ENCODE measurements at regions not wholly inside any gene's neighbourhood (a gene's known extent, or its start where the extent isn't known, plus 50 kb on each side); places are given as distances from the start of the nearest gene placed in this dataset.

- Histone ChIP-seq H2BK12ac (ENCODE audit: low read length in 2 of 2) (no peak overlapping the region), H4K8ac (ENCODE audit: low read length) (no peak overlapping the region), H3K4ac (ENCODE audit: low read depth in 1 of 2, low read length in 2 of 2) (no peak overlapping the region), H3K27me3 (ENCODE audit: control insufficient read depth in 1 of 2, insufficient read depth in 1 of 2, low read length in 2 of 2) (no peaks in the 10 kb centered on the region), H2AK5ac (ENCODE audit: low read length, severe bottlenecking) (no peak overlapping the region), H3K4me2 (ENCODE audit: low read length, poor library complexity, severe bottlenecking) (no peak overlapping the region), H2BK5ac (ENCODE audit: low read depth, low read length, poor library complexity, severe bottlenecking) (no peak overlapping the region), H3K18ac (ENCODE audit: low read depth in 1 of 2, low read length in 2 of 2) (no peak overlapping the region), H3K14ac (ENCODE audit: low read length in 2 of 2) (no peak overlapping the region), H2AFZ (ENCODE audit: low read depth, low read length) (no peak overlapping the region), H4K91ac (ENCODE audit: low read length) (no peak overlapping the region), H3K4me1 (ENCODE audit: control insufficient read depth, insufficient read depth, low read depth, low read length) (no peaks in the 10 kb centered on the region), H3K9me3 (ENCODE audit: control insufficient read depth, low read length) (no peaks in the 10 kb centered on the region), H3K27ac (ENCODE audit: low read length, poor library complexity, severe bottlenecking) (no peak overlapping the region), H2BK120ac (ENCODE audit: low read depth, low read length) (no peak overlapping the region), H3K23ac (ENCODE audit: low read length in 2 of 2) (no peak overlapping the region), H2BK15ac (ENCODE audit: low read depth, poor library complexity, severe bottlenecking) (no peak overlapping the region), H3K79me1 (replicated peaks; ENCODE audit: low read length, poor library complexity, severe bottlenecking) (no peaks in the 10 kb centered on the region), H3K36me3 (ENCODE audit: control insufficient read depth in 1 of 2, insufficient read depth in 2 of 2, low read depth in 1 of 2, low read length in 2 of 2) (no peaks in the 10 kb centered on the region), H3K4me3 (ENCODE audit: insufficient read depth in 1 of 2, low read depth in 1 of 2, low read length in 2 of 2) (no peak overlapping the region), H3K9ac (ENCODE audit: low read length) (no peak overlapping the region)
- no peak for DNase-seq
- 91% methylated on average over 25 of the region's 28 CpGs for WGBS
Measured at GRCh38 chr6:170175644-170176135, 115.2 kb downstream of the DLL1 start.

DNA sequence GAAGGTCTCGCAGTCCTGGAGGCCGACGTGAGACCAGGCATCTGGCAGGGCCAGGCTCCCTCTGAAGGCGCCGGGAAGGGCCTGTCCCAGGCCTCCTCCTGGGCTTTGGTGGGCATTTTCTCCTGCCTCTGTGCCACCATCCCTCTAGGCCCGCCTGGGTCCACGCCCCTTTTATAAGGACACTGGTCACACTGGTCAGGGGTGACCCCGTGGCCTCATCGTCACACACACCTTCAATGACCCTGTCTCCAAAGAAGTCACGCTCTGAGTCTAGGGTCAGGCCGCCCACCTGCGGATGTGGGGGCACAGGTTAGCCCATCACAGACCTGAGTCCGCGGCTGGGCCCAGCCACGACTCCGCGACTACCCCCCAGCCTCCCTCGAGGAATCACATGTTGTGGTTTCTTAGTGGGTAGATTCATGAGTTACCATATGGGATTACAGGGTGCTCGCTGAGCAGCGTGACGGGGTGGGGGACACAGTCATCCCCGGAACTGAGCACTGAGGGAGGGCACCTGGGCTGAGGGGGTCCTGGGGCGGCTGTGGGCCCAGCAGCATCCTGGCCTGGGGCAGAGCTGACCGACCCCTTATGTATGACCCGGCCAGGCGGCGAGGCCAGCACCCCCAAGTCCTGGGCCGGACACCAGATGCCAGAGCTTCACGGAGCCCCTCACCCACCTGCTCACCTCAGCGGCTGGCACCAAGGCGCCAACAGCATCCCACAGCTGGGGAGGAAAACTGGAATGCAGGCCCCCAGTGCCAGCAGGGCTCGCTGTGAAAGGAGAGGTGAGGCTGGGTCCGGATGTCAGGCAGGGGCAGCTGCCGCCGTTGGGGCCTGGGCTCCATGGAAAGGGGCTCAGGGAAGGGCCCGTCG lies 115.9 kb downstream of the DLL1 start:
- Histone ChIP-seq H3K27ac (ENCODE audit: low read length, poor library complexity, severe bottlenecking) (no peak overlapping the region), H2BK12ac (ENCODE audit: low read length in 2 of 2) (no peak overlapping the region), H3K4ac (ENCODE audit: low read depth in 1 of 2, low read length in 2 of 2) (no peak overlapping the region), H2AK5ac (ENCODE audit: low read length, severe bottlenecking) (no peak overlapping the region), H2BK5ac (ENCODE audit: low read depth, low read length, poor library complexity, severe bottlenecking) (no peak overlapping the region), H3K14ac (ENCODE audit: low read length in 2 of 2) (no peak overlapping the region), H3K79me1 (replicated peaks; ENCODE audit: low read length, poor library complexity, severe bottlenecking) (no peaks in the 10 kb centered on the region), H2AFZ (ENCODE audit: low read depth, low read length) (no peak overlapping the region), H3K4me2 (ENCODE audit: low read length, poor library complexity, severe bottlenecking) (no peak overlapping the region), H3K27me3 (ENCODE audit: control insufficient read depth in 1 of 2, insufficient read depth in 1 of 2, low read length in 2 of 2) (no peaks in the 10 kb centered on the region), H4K91ac (ENCODE audit: low read length) (no peak overlapping the region), H3K9me3 (ENCODE audit: control insufficient read depth, low read length) (no peaks in the 10 kb centered on the region), H3K23ac (ENCODE audit: low read length in 2 of 2) (no peak overlapping the region), H3K18ac (ENCODE audit: low read depth in 1 of 2, low read length in 2 of 2) (no peak overlapping the region), H3K36me3 (ENCODE audit: control insufficient read depth in 1 of 2, insufficient read depth in 2 of 2, low read depth in 1 of 2, low read length in 2 of 2) (no peaks in the 10 kb centered on the region), H2BK120ac (ENCODE audit: low read depth, low read length) (no peak overlapping the region), H3K4me1 (ENCODE audit: control insufficient read depth, insufficient read depth, low read depth, low read length) (no peaks in the 10 kb centered on the region), H3K4me3 (ENCODE audit: insufficient read depth in 1 of 2, low read depth in 1 of 2, low read length in 2 of 2) (no peak overlapping the region), H4K8ac (ENCODE audit: low read length) (no peak overlapping the region), H2BK15ac (ENCODE audit: low read depth, poor library complexity, severe bottlenecking) (no peak overlapping the region), H3K9ac (ENCODE audit: low read length) (no peak overlapping the region)
- DNase-seq = no peak
- 93% methylated on average over 36 of the region's 37 CpGs for WGBS

- H3K4me3 ChIP-seq (ENCODE audit: insufficient read depth in 1 of 2, low read depth in 1 of 2, low read length in 2 of 2) = no peak overlapping the region
Measured at GRCh38 chr6:170174124-170174770, 116.6 kb downstream of the DLL1 start.

GRCh38 chr6:170173335-170173881 lies 117.5 kb downstream of the DLL1 start:
- no peak overlapping the region for H3K4me2 ChIP-seq (ENCODE audit: low read length, poor library complexity, severe bottlenecking)
- 72% methylated on average over 5 of the region's 5 CpGs for WGBS
- no peak overlapping the region for H2BK5ac ChIP-seq (ENCODE audit: low read depth, low read length, poor library complexity, severe bottlenecking)
- H3K27ac ChIP-seq (ENCODE audit: low read length, poor library complexity, severe bottlenecking) = no peak overlapping the region
- H4K91ac ChIP-seq (ENCODE audit: low read length) = no peak overlapping the region
- H2AK5ac ChIP-seq (ENCODE audit: low read length, severe bottlenecking) = no peak overlapping the region
- H3K14ac ChIP-seq (ENCODE audit: low read length in 2 of 2) = no peak overlapping the region
- H4K8ac ChIP-seq (ENCODE audit: low read length) = no peak overlapping the region
- no peak overlapping the region for H3K23ac ChIP-seq (ENCODE audit: low read length in 2 of 2)
- H2BK12ac ChIP-seq (ENCODE audit: low read length in 2 of 2) = no peak overlapping the region
- DNase-seq = no peak
- no peaks in the 10 kb centered on the region for H3K9me3 ChIP-seq (ENCODE audit: control insufficient read depth, low read length)
- H3K4ac ChIP-seq (ENCODE audit: low read depth in 1 of 2, low read length in 2 of 2) = no peak overlapping the region
- H2AFZ ChIP-seq (ENCODE audit: low read depth, low read length) = no peak overlapping the region
- H3K79me1 ChIP-seq (replicated peaks; ENCODE audit: low read length, poor library complexity, severe bottlenecking) = no peaks in the 10 kb centered on the region
- H2BK120ac ChIP-seq (ENCODE audit: low read depth, low read length) = no peak overlapping the region
- H3K9ac ChIP-seq (ENCODE audit: low read length) = no peak overlapping the region
- H3K4me3 ChIP-seq (ENCODE audit: insufficient read depth in 1 of 2, low read depth in 1 of 2, low read length in 2 of 2) = no peak overlapping the region
- H3K4me1 ChIP-seq (ENCODE audit: control insufficient read depth, insufficient read depth, low read depth, low read length) = no peaks in the 10 kb centered on the region
- H2BK15ac ChIP-seq (ENCODE audit: low read depth, poor library complexity, severe bottlenecking) = no peak overlapping the region
- no peaks in the 10 kb centered on the region for H3K36me3 ChIP-seq (ENCODE audit: control insufficient read depth in 1 of 2, insufficient read depth in 2 of 2, low read depth in 1 of 2, low read length in 2 of 2)
- H3K27me3 ChIP-seq (ENCODE audit: control insufficient read depth in 1 of 2, insufficient read depth in 1 of 2, low read length in 2 of 2) = no peaks in the 10 kb centered on the region
- no peak overlapping the region for H3K18ac ChIP-seq (ENCODE audit: low read depth in 1 of 2, low read length in 2 of 2)

More at GRCh38 chr6:170174124-170174770, 116.6 kb downstream of the DLL1 start:
- Histone ChIP-seq H4K91ac (ENCODE audit: low read length) (no peak overlapping the region), H3K9me3 (ENCODE audit: control insufficient read depth, low read length) (no peaks in the 10 kb centered on the region), H3K23ac (ENCODE audit: low read length in 2 of 2) (no peak overlapping the region), H3K79me1 (replicated peaks; ENCODE audit: low read length, poor library complexity, severe bottlenecking) (no peaks in the 10 kb centered on the region), H3K36me3 (ENCODE audit: control insufficient read depth in 1 of 2, insufficient read depth in 2 of 2, low read depth in 1 of 2, low read length in 2 of 2) (no peaks in the 10 kb centered on the region), H2BK5ac (ENCODE audit: low read depth, low read length, poor library complexity, severe bottlenecking) (no peak overlapping the region), H2AFZ (ENCODE audit: low read depth, low read length) (no peak overlapping the region), H2AK5ac (ENCODE audit: low read length, severe bottlenecking) (no peak overlapping the region), H3K27me3 (ENCODE audit: control insufficient read depth in 1 of 2, insufficient read depth in 1 of 2, low read length in 2 of 2) (no peaks in the 10 kb centered on the region), H3K4me2 (ENCODE audit: low read length, poor library complexity, severe bottlenecking) (no peak overlapping the region), H3K9ac (ENCODE audit: low read length) (no peak overlapping the region), H3K27ac (ENCODE audit: low read length, poor library complexity, severe bottlenecking) (no peak overlapping the region), H2BK15ac (ENCODE audit: low read depth, poor library complexity, severe bottlenecking) (no peak overlapping the region), H2BK12ac (ENCODE audit: low read length in 2 of 2) (no peak overlapping the region), H3K4ac (ENCODE audit: low read depth in 1 of 2, low read length in 2 of 2) (no peak overlapping the region), H3K14ac (ENCODE audit: low read length in 2 of 2) (no peak overlapping the region), H2BK120ac (ENCODE audit: low read depth, low read length) (no peak overlapping the region), H3K4me1 (ENCODE audit: control insufficient read depth, insufficient read depth, low read depth, low read length) (no peaks in the 10 kb centered on the region), H4K8ac (ENCODE audit: low read length) (no peak overlapping the region), H3K18ac (ENCODE audit: low read depth in 1 of 2, low read length in 2 of 2) (no peak overlapping the region)
- DNase-seq = no peak
- WGBS = 82% methylated on average over 17 of the region's 17 CpGs

All from mesenchymal stem cell (in vitro differentiated cells and primary cell).